Vagina (tissue), 2 donors: ENCODE measurements at regions not wholly inside any gene's neighbourhood (a gene's known extent, or its start where the extent isn't known, plus 50 kb on each side); places are given as distances from the start of the nearest gene placed in this dataset.

Source experiments
- POLR2A ChIP-seq, 2 donors: fragments of 450-650 bp; IDR thresholded peaks; one replicate each; pipeline ENCODE4 v1.6.1; 2017; ENCODE audit warnings: antibody characterized with exemption in 2 of 2, mild to moderate bottlenecking in 2 of 2, moderate library complexity in 2 of 2
- POLR2AphosphoS5 ChIP-seq, 2 donors: sonication (generic); formaldehyde crosslinking; IDR thresholded peaks; one replicate each; pipeline ENCODE4 v1.9.0; 2017; ENCODE audit warnings: antibody characterized with exemption in 2 of 2, mild to moderate bottlenecking in 2 of 2, low read depth in 1 of 2; ENCODE audit not compliant: insufficient read depth in 1 of 2
- TF ChIP-seq, protein P1 (sequence below), 3 experiments: fragments of 450-650 bp in 2 of 3; fragments of 200-600 bp in 1 of 3; sonication (generic) in 1 of 3; IDR thresholded peaks; one replicate each; pipeline ENCODE4 v1.5.1; 2017 to 2019; ENCODE audit warnings: antibody characterized with exemption in 3 of 3, mild to moderate bottlenecking in 2 of 3, moderate library complexity in 2 of 3

- TF ChIP-seq, protein P1, sequence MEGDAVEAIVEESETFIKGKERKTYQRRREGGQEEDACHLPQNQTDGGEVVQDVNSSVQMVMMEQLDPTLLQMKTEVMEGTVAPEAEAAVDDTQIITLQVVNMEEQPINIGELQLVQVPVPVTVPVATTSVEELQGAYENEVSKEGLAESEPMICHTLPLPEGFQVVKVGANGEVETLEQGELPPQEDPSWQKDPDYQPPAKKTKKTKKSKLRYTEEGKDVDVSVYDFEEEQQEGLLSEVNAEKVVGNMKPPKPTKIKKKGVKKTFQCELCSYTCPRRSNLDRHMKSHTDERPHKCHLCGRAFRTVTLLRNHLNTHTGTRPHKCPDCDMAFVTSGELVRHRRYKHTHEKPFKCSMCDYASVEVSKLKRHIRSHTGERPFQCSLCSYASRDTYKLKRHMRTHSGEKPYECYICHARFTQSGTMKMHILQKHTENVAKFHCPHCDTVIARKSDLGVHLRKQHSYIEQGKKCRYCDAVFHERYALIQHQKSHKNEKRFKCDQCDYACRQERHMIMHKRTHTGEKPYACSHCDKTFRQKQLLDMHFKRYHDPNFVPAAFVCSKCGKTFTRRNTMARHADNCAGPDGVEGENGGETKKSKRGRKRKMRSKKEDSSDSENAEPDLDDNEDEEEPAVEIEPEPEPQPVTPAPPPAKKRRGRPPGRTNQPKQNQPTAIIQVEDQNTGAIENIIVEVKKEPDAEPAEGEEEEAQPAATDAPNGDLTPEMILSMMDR (IDR thresholded peaks at IDR 0.05): no peak
- TF ChIP-seq POLR2A (IDR thresholded peaks at IDR 0.05) (no peak), POLR2AphosphoS5 (IDR thresholded peaks at IDR 0.05; ENCODE audit: insufficient read depth in 1 of 2, low read depth in 1 of 2) (no peak)
Measured at GRCh38 chr13:63436325-63436668, 2020.6 kb upstream of the PCDH20 start.
